A673 (cell line): ENCODE measurements at regions not wholly inside any gene's neighbourhood (a gene's known extent, or its start where the extent isn't known, plus 50 kb on each side); places are given as distances from the start of the nearest gene placed in this dataset.

Experiments
- EZH2 ChIP-seq: fragments of 200-600 bp; sonication (generic); IDR thresholded peaks from 2 replicates; pipeline ENCODE4 v1.6.1; 2017; ENCODE audit warnings: borderline replicate concordance, low read depth, mild to moderate bottlenecking, mixed read lengths, antibody characterized with exemption, low read length; ENCODE audit not compliant: poor library complexity, severe bottlenecking
- TF ChIP-seq, protein P1 (sequence below): fragments of 300-800, 200-600 bp; sonication (generic); conservative IDR thresholded peaks from 2 replicates; pipeline ENCODE4 v1.5.1; 2017; ENCODE audit warnings: low read depth, mild to moderate bottlenecking, antibody characterized with exemption, low read length, moderate library complexity, mixed read lengths

DNA sequence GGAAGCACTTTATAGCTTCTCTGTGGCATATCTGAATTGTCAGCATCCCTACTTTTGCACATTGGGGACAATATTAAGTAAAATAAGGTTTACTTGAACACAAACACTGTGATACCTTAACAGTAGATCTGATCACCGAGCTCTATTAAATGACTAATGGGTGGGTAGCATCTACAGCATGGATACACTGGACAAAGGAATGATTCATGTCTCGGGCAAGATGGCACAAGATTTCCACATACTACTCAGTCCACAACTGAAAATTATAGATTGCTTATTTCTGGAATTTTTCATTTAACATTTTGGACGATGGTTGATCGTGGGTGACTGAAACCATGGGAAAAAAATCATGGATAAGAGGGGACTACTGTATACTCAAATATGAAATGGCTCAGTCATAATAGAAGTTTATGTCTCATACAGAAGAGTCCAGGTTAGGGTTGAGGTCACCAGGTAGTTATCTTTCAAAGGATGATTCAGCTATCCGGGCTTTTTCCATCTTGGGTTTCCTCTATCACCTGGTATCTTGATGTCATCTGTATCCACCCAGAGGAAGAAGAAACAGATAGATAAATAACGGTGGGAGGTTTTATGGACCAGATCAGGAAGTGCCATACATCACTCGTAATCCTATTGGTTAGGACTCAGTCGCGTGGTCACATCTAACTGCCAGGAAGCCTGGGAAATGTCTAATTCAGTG is 320.0 kb upstream of the RARB start:
- TF ChIP-seq, protein P1, sequence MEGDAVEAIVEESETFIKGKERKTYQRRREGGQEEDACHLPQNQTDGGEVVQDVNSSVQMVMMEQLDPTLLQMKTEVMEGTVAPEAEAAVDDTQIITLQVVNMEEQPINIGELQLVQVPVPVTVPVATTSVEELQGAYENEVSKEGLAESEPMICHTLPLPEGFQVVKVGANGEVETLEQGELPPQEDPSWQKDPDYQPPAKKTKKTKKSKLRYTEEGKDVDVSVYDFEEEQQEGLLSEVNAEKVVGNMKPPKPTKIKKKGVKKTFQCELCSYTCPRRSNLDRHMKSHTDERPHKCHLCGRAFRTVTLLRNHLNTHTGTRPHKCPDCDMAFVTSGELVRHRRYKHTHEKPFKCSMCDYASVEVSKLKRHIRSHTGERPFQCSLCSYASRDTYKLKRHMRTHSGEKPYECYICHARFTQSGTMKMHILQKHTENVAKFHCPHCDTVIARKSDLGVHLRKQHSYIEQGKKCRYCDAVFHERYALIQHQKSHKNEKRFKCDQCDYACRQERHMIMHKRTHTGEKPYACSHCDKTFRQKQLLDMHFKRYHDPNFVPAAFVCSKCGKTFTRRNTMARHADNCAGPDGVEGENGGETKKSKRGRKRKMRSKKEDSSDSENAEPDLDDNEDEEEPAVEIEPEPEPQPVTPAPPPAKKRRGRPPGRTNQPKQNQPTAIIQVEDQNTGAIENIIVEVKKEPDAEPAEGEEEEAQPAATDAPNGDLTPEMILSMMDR, result no peak
- TF ChIP-seq EZH2, result no peak
